GM12875 (cell line): ENCODE measurements at regions not wholly inside any gene's neighbourhood (a gene's known extent, or its start where the extent isn't known, plus 50 kb on each side); places are given as distances from the start of the nearest gene placed in this dataset.

ENCODE experiments used
- H3K4me3 ChIP-seq: one replicate; pipeline ENCODE4 v1.5.1; 2011; ENCODE audit warnings: low read depth, low read length, control low read depth
- TF ChIP-seq, protein P1 (sequence below): IDR thresholded peaks from 2 replicates; pipeline ENCODE4 v1.5.1; 2011; ENCODE audit warnings: low read depth, mild to moderate bottlenecking, control low read depth, inconsistent platforms, low read length, moderate library complexity, borderline replicate concordance; ENCODE audit not compliant: insufficient read depth

- no peak overlapping the region for H3K4me3 ChIP-seq
- TF ChIP-seq, protein P1, sequence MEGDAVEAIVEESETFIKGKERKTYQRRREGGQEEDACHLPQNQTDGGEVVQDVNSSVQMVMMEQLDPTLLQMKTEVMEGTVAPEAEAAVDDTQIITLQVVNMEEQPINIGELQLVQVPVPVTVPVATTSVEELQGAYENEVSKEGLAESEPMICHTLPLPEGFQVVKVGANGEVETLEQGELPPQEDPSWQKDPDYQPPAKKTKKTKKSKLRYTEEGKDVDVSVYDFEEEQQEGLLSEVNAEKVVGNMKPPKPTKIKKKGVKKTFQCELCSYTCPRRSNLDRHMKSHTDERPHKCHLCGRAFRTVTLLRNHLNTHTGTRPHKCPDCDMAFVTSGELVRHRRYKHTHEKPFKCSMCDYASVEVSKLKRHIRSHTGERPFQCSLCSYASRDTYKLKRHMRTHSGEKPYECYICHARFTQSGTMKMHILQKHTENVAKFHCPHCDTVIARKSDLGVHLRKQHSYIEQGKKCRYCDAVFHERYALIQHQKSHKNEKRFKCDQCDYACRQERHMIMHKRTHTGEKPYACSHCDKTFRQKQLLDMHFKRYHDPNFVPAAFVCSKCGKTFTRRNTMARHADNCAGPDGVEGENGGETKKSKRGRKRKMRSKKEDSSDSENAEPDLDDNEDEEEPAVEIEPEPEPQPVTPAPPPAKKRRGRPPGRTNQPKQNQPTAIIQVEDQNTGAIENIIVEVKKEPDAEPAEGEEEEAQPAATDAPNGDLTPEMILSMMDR: no peak
Measured at GRCh38 chr1:36699113-36699911, 216.6 kb upstream of the CSF3R start.

DNA sequence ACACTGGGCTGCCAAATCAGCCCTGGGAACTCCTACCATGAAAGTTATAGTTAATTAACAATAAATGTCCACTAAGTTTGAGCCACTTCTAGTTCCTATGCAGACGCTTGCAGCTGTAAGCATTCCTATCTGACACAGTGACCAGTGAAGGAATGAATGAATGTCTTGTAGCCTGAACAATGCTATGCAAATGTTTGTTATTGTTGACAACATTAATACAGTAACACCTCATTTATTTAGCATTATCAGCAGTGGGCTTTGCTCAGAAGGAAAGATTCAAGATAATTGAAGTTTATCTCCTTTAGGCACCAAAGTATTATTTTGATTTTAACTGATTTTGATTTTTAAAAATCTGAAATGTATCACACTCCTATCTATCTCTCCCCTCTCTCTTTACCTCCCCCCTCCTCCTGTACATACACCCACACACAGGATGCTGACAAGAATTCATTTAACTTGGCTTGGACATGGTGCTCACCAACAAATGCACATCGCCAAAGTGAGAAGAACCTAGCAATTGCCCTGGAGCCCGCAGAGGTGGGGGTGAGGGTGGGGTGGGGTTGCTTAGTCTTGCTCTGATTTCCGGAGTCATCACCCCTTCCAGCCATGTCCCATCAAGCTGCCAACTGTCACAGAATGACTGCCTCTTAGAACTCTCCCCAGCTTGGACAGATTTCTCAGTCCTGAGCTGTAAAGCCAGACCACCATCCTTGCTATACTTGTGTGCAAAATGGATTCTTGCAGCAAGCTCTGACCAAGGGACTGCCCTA is 215.3 kb upstream of the CSF3R start:
- TF ChIP-seq, protein P1: no peak
- H3K4me3 ChIP-seq: no peak overlapping the region

- H3K4me3 ChIP-seq: no peak overlapping the region
- TF ChIP-seq, protein P1: no peak
Measured at GRCh38 chr1:36696261-36696940, 213.7 kb upstream of the CSF3R start.

DNA sequence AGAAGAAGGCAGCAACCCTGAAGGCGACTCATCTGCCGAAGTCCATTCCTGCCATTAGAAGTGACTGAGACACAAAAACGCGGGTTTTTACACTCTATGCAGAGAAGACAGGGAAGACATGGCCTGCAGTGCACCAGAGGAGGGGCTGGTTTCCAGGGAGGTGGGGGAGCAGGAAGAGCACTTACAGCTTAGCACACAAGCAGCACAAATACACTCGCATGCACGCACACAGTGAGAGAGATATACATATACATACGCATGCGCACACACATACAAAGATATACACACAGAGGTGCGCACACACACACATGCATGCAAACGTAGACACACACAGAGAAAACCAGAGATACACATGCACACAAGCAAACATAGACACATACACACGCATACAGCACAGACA is 210.9 kb upstream of the CSF3R start:
- no peak overlapping the region for H3K4me3 ChIP-seq
- TF ChIP-seq, protein P1: no peak

GRCh38 chr1:36693161-36693525 is 210.4 kb upstream of the CSF3R start:
- TF ChIP-seq, protein P1: no peak
- H3K4me3 ChIP-seq: no peak overlapping the region

DNA sequence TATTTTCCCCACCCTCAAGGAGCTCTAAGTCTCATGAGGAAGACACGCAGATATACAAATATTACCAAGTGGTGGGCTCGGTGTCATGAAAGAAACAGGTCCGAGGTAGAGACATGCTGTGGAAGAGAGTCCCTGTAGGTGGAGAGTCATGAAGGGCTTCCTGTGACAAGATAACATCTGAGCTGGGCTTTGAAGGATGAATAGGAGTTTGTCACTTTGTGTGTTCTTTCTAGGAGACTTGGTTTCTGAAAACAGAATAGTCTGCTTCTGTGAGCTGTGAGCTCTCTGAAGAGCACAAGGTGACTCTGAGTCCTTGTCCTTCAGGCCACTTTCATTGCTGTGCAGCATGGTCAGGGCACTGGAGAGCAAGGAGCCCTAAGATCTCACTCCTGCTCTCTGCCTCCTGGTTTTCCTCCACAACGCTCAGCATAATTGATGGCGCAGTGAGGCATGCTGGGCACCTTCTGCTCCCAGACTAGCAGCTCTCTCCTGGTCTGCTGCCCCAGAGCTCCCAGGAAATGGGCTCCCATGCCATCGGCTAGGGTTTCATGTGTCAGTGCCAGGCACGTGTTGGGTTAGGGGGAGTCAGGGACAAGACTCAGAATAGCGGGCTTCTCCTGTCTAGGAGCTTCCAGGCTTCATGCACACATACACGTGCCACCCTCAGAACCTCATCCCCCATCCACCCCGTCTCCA is 209.9 kb upstream of the CSF3R start:
- no peak overlapping the region for H3K4me3 ChIP-seq
- TF ChIP-seq, protein P1: no peak
